GM18909 (cell line): ENCODE measurements at regions not wholly inside any gene's neighbourhood (a gene's known extent, or its start where the extent isn't known, plus 50 kb on each side); places are given as distances from the start of the nearest gene placed in this dataset.
"Not testable (repeated sequence)": the region's sequence is repeated elsewhere in the genome, so short reads cannot be mapped to it uniquely, and the experiment has no call there.

ENCODE experiments used
- ATAC-seq: cut with Tn5 transposase; IDR thresholded peaks from one replicate; pipeline ENCODE4 v1.9.1; 2021; ENCODE audit warnings: mild to moderate bottlenecking; ENCODE audit not compliant: unreplicated experiment, poor library complexity

DNA sequence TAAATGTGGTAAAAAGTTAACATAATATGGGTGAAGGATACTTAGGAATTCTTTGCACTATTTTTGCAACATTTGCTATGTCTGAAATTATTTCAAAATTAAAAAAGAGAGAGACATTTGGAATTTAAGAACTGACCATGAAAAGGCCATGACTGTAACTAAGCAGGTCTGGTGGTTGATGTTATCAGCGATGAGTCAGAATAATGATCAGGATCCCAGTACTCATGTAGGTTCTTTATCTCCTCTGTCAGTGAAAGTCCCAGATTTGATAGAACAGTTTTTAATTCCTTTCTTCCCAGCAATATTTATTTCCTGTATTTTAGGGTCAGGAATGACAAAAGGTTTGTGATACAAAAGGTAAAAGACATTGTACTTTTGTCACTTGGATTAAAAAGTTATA, 242.4 kb upstream of the ZNF521 start:
- ATAC-seq: no peak

- ATAC-seq: no peak
Measured at GRCh38 chr18:25592804-25593360, 240.9 kb upstream of the ZNF521 start.

- ATAC-seq: no peak
Measured at GRCh38 chr18:25590456-25590855, 238.5 kb upstream of the ZNF521 start.

- no peak for ATAC-seq
Measured at GRCh38 chr18:25587545-25587944, 235.6 kb upstream of the ZNF521 start.

DNA sequence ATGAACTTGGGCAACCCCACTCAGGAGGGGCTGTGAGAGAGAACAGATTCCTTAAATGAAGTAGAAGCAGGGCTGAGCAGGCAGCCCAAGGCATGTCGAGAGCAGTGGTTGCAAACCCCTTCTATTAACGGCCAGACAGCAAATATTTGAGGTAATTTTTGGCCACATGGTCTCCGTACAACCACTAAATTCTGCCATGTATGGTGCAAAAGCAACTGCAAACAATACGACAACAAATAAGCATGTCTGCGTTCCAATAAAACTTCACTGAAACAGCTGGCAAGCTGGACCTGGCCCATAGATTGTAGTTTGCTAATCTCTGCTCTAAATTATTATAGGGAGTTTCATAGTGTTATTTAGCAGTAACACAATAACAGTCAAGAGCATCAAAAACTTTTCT, 217.0 kb upstream of the ZNF521 start:
- no peak for ATAC-seq

DNA sequence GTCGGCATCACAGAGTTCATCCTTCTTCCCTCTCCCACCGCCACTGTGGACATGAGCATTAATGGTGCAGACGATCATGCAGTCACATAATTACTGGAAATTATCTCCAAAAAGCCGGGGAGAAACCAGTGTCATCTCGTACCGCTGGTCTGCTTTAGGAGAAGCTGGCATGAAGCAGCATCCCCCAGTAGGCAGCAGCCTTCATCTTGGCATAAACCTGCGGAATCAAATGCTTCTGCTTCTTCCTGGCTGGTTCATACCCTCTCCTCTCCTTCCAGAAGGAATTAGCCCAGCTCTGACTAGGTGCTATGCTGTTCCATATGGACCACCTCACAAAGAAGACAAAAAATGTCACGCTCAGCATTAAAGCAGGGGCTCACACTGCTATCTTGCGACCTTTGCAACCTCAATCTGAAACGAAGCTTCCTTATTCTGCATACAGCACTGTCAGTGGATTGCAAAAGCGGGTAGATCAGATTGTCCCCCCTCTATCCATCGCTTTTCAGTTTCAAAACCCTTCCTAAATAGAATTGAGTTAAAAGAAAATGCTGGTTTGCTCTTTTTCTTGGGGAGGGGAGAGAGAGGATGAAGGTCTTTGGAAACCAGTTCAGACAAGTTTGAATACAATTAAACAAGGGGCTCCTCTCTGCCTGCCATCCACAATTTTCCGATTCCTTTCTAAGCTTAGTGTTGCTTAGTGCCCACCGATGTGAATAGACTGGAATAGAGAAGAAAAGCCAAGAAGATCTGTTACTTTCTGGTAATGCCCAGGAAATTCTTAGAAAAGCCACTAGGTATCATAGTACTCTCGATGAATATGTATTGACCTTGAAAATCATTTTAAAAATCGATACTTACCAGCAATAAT, 212.1 kb upstream of the ZNF521 start:
- ATAC-seq: no peak

DNA sequence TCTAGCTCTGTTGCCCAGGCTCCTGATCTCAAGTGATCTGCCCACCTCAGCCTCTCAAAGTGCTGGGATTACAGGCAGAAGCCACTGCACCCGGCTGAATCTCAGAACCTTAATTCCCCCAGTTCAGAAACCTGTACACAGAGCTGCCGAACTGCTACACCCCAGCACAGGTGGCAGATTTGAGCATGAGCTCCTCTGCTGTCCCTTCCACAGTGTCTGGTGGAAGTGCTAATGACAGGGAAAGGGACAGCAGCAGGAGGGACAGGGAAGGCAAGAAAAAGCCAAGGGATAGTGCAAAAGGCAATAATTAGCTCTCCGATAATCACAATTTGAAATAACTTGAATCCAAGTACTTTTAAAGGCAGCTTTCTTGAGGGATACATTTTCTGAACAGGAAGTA, 211.4 kb upstream of the ZNF521 start:
- ATAC-seq: no peak

DNA sequence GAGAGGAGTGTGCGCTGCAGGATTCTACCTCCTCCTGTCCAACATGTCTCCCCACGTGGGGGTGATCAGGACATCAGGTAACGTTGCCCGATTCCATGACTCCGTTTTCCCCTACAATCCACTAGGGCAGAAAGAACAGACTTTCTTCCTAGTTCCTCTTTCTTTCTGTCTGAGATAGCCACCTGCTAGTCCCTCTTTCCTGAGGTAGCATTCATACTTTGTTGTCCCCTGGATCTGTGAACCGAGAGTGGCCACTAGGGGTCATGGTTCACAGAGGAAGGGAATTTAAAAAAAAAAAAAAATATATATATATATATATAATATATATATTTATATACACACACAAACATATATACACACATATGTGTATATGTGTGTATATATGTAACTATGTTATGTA, 210.0 kb upstream of the ZNF521 start:
- peak; percentile 51 for ATAC-seq

- ATAC-seq: no peak
Measured at GRCh38 chr18:25560369-25560768, 208.4 kb upstream of the ZNF521 start.

DNA sequence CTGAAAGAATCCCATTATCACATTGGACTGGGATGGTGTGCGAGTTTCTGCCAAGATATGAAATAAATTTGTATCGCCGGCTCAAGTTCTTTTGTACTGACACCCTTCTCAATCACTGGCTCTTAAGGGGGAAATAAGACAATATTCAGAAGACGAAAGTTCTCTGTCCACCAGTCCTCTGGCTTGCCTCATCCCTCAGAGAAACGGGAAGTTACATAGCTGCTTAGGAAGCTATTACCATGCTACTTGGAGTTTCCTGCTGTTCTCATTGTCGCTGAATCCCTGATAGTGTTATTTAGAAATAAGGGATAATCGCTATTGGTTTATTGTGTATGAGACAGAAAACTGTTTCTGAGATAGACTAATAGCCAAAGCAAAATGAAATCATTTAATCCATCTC, 205.0 kb upstream of the ZNF521 start:
- no peak for ATAC-seq

- no peak for ATAC-seq
Measured at GRCh38 chr18:25553631-25554263, 201.8 kb upstream of the ZNF521 start.

DNA sequence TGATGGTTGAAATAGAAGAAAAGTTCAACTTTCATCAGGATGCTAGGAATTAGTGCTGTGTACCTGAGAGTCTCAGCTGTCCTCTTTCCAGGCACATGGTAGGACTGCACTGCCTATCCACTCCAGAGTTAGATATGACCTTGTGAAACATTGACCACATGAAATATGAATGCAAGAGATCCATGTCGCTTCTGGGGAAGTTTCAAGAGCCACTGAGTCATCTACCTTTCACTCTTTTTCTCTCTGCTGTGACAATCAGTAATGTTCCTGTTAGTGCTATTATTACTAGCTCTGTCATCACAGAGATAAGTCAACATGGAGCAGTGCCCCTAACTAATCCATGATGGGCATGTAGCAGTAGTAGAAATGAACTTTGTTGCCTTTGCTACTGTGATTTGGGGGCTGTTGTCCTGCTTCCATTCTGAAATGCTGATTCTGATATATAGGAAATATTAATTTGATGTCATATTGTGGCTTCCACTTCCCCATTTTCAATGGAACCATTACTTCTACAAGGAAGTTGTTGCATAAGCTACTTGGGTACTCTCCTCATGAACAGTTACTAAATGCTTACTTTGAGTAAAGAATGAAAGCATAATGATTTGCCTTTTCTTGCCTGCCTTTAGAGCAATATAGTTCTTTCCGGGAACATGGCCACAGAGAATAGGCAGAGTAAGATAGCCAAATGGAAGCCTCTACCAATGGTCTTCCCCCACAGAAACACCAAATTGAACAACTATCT, 192.8 kb upstream of the ZNF521 start:
- ATAC-seq: no peak

GRCh38 chr18:25538175-25538922, 186.4 kb upstream of the ZNF521 start:
- ATAC-seq: no peak

DNA sequence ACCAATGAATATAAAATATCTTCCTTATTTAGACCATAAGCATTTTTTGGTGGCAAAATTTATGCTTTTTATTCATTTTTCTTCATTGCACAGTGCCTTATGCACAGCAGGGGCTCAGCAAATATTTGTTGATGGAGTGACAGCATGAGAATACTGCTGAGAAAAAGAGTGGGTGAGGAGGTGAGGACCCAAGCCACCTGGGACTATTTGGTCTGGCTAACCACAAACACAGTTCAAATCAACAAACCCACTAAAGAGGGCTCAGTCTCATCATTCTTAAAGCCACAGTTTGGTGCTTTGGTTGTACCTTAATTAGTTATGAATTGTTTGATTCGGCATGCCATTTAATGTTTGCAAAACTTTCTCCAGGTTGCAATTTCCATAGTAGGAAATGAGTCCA, 183.5 kb upstream of the ZNF521 start:
- no peak for ATAC-seq

GRCh38 chr18:25534401-25534800, 182.4 kb upstream of the ZNF521 start:
- ATAC-seq: no peak

DNA sequence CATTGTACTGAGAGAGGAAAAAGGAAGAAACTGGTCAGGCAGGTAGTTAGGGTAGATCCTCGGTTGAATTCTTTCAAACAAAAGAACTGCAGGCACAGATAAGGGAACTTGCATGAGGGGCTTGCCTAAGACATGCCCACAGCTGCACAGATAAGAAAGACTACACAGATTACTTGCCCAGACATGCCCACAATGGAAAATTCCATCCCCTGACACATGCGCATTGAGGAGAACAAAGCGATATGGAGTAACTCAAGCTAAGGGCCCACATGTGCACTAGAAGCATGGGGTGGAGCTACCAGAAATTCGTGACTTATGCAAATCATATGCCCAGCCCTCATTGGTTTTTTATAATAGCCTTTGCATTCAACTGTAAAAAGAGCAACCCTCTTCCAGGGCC, 181.3 kb upstream of the ZNF521 start:
- ATAC-seq: no peak

DNA sequence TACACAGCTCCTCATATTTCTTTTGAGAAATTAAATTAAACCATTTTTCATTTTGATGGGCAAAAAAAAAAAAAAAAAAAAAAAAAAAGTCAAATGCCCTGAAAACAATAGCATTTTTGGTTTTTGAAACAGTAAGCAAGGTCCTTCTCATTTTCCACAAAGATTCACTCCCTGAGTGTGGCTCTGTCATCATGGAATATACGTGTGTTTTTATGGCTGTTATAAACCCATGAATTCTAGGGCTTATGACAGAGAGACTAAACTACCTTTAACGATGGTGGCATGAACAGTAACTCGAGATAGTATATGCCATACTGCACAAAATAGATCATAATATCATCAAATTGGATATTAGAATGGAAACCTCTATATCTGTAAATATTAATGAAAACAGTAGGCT, 179.2 kb upstream of the ZNF521 start:
- ATAC-seq: no peak

DNA sequence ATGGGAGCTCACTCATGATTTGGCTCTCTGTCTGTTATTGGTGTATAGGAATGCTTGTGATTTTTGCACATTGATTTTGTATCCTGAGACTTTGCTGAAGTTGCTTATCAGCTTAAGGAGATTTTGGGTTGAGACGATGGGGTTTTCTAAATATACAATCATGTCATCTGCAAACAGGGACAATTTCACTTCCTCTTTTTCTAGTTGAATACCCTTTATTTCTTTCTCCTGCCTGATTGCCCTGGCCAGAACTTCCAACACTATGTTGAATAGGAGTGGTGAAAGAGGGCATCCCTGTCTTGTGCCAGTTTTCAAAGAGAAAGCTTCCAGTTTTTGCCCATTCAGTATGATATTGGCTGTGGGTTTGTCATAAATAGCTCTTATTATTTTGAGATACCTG, 173.8 kb upstream of the ZNF521 start:
- ATAC-seq: not testable (repeated sequence)

DNA sequence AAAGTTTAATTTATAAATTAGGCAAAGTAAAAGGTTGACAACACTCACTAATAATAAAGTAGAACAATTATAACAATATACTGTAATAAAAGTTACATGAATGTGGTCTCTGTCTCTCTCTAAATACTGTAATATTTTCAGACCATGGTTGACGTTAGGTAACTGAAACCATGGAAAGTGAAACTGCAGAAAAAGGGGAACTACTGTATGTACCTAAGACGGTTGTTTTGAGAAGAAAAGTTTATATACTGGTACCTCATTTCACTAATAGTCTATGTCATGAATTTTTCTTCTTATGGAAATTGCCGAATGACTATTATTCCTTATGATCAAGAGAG, 166.7 kb upstream of the ZNF521 start:
- peak; percentile 94 for ATAC-seq
